GM12891 (cell line): ENCODE measurements at regions not wholly inside any gene's neighbourhood (a gene's known extent, or its start where the extent isn't known, plus 50 kb on each side); places are given as distances from the start of the nearest gene placed in this dataset.
"Not testable (repeated sequence)": the region's sequence is repeated elsewhere in the genome, so short reads cannot be mapped to it uniquely, and the experiment has no call there.

ENCODE experiments used
- DNase-seq: peaks from one replicate; pipeline ENCODE4 v3.0.0; 2011; ENCODE audit warnings: low spot score; ENCODE audit not compliant: insufficient read length
- FAIRE-seq: peaks from 2 replicates; lab custom pipeline; 2011; peaks lifted over from hg19 to GRCh38; lab: Jason Lieb, UNC
- PAX5 ChIP-seq: IDR thresholded peaks from 2 replicates; pipeline ENCODE4 v1.6.1; 2011; ENCODE audit warnings: low read length, moderate library complexity, mild to moderate bottlenecking; ENCODE audit not compliant: insufficient read depth, severe bottlenecking
- POLR2A ChIP-seq: IDR thresholded peaks from 2 replicates; pipeline ENCODE4 v1.6.1; 2011; ENCODE audit warnings: low read depth, low read length, control low read depth
- POLR2AphosphoS5 ChIP-seq: IDR thresholded peaks from 2 replicates; pipeline ENCODE4 v1.6.1; 2011; ENCODE audit warnings: low read depth, low read length, control low read depth
- POU2F2 ChIP-seq: IDR thresholded peaks from 2 replicates; pipeline ENCODE4 v1.6.1; 2011; ENCODE audit warnings: low read depth, mild to moderate bottlenecking, control low read depth, low read length, moderate library complexity
- SPI1 ChIP-seq: IDR thresholded peaks from 2 replicates; pipeline ENCODE4 v1.6.1; 2011; ENCODE audit warnings: low read depth, low read length, control low read depth
- TAF1 ChIP-seq: IDR thresholded peaks from 2 replicates; pipeline ENCODE4 v1.6.1; 2011; ENCODE audit warnings: low read depth, low read length, control low read depth

DNA sequence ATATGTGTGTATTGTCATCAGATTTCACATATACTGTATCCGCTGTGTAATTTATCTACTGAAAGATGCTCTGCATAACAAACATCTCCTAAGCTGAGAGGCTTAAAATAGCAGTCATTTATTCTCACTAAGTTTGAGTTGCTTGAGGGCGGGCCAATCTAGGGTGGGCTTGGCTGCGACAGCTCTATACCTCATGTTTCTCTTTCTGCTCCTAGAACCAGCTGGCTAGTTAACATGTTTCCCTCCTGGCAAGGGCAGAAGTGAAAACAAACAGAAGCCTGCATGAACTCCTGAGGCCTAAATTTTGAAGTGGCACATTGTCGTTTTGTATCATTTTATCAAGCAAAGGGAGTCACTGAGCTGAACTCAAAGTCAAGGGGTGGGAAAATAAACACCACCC lies 585.0 kb upstream of the VRK2 start:
- no peak for FAIRE-seq
- no peak for DNase-seq
- TF ChIP-seq POLR2A (no peak), POLR2AphosphoS5 (no peak), POU2F2 (no peak), SPI1 (no peak), TAF1 (no peak), PAX5 (no peak)

DNA sequence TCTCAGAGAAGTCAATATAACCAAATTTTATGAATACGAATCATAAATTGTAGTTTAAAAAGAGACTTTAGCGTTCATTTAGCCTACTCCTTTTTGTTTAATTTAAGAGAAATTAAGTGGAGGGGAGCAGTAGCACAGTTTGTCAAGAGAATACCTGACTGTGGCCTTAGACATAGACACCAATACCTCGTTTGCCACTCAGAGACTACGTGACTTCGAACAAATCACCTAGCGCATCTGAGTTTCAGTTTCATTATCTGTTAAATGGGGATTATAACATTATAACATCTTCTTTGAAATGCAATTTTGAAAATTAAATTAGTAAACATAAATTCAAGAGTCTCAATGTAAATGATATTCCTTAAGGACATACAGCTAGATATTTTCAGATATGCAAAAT lies 581.5 kb upstream of the VRK2 start:
- FAIRE-seq, result no peak
- TF ChIP-seq SPI1 (no peak), TAF1 (no peak), POLR2A (no peak), PAX5 (no peak), POLR2AphosphoS5 (no peak), POU2F2 (no peak)
- no peak for DNase-seq

DNA sequence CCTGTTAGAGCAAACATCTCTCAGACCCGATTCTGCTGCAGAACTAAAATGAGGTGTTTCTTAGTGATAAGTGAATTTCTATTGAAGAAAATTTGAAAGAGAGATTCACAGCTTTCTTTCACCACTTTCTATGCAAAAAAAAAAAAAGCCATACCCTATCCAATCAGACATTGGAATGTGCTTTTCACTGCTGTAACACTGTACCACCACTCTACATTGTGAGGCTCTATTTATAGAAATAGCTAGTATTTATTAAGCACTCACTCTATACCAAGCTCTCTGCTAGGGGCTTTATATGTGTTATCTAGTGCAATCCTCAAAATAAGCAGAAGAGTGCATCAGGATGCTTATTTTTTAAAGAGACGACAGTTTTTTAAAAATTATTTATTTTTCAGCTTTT lies 580.6 kb upstream of the VRK2 start:
- DNase-seq, result no peak
- no peak for TF ChIP-seq POU2F2
- FAIRE-seq, result no peak

DNA sequence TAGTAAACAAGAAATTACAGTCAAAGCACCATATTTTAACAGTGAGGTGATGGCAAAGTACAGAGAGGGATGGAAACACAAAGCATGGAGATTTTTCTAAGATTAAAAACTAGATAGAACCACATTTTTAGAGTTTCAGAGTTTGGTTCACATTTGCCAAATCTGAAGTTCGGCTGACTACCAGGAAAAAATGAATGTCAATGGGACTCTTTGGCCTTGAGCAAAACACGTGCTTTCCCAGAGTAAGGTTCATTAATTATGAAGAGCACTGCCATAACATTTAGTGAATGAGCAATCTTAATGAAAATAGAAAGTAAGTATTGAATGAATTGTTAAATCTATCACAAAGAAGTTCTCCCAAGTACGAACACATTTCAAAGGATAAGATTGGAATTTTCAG lies 571.2 kb upstream of the VRK2 start:
- FAIRE-seq (no peak), DNase-seq (no peak)
- TF ChIP-seq PAX5 (no peak), TAF1 (no peak), POLR2AphosphoS5 (no peak), SPI1 (no peak), POLR2A (no peak), POU2F2 (no peak)

DNA sequence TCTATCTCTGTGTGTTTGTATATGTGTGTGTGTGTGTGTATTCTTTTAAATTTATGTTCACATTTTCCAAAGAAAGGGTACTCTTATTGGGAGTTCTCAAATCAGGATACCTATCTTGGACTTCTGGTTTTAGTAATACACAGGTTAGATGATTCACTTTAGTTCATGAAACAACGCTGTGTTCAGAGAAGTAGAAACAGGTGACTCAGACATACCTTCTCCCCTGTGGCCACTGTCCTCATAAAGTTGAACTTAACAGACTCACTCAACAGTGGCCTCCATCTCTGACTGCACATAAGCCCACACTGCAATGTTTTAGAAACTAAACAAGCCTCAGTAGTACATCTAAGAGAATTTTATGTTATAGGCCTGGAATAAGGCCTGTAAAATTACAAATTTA lies 566.6 kb upstream of the VRK2 start:
- TF ChIP-seq TAF1, result no peak
- TF ChIP-seq POLR2A, result no peak
- no peak for TF ChIP-seq POLR2AphosphoS5
- TF ChIP-seq PAX5, result no peak
- TF ChIP-seq SPI1, result no peak
- TF ChIP-seq POU2F2, result no peak
- DNase-seq, result no peak
- FAIRE-seq, result no peak

DNA sequence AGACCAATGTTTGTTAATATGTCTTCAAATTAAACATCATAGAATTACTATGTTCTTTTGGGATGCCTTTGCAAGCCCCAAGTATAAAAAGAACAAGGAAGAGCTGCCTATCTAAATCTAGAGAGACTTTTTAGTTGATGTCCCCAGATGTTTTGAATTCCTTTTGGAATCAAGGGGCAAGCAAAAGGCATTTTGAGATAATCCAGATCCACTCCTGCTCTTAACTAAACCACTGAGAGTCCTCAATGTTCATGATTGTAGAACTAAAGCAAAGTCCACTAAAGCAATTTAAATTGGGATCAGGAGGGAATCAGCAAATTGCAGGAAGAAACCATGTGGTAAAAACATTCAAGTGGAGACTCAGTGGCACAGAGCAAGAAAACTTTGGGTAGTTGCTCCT lies 558.5 kb upstream of the VRK2 start:
- FAIRE-seq (no peak), DNase-seq (no peak)
- TF ChIP-seq PAX5, result no peak
- TF ChIP-seq POLR2AphosphoS5, result no peak
- TF ChIP-seq TAF1, result no peak
- no peak for TF ChIP-seq POLR2A

DNA sequence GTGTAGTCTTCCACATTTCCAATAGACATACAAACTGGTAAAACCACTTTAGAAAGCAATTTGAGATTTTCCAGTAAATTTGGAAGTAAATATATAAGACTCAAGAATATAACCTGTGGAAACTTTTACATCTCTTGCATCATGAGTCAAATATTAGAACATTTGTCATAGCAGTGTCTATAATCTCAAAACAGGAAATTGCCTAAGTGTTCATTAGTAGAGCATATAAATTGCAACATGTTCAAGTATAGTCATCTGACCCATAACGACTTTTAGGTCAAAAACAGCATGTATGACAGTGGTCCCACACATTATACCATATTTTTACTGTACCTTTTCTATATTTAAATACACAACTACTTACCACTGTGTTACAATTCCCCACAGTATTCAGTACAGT lies 555.9 kb upstream of the VRK2 start:
- TF ChIP-seq SPI1 (no peak), POLR2AphosphoS5 (no peak), POU2F2 (no peak), TAF1 (no peak), PAX5 (no peak), POLR2A (no peak)
- FAIRE-seq (no peak), DNase-seq (no peak)

DNA sequence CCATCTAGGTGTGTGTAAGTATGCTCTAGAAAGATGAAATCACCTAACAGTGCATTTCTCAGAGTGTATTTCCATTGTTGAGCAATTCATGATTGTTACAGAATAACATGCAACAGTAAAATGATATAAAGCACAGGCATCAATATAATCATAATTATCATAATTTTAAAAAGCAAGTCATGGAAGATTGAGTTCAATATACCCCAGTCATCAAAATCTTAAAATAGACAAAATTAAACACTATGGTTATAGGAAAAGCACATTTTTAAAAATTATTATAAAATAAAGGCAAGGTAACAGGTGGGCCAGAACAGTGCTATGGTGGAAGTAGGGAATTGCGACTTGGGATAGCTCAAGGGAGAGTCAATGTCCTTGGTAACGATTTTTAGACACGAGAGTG lies 555.4 kb upstream of the VRK2 start:
- TF ChIP-seq TAF1, result no peak
- no peak for TF ChIP-seq POLR2A
- TF ChIP-seq SPI1, result no peak
- TF ChIP-seq POLR2AphosphoS5, result no peak
- no peak for TF ChIP-seq POU2F2
- TF ChIP-seq PAX5, result no peak
- DNase-seq (no peak), FAIRE-seq (no peak)

DNA sequence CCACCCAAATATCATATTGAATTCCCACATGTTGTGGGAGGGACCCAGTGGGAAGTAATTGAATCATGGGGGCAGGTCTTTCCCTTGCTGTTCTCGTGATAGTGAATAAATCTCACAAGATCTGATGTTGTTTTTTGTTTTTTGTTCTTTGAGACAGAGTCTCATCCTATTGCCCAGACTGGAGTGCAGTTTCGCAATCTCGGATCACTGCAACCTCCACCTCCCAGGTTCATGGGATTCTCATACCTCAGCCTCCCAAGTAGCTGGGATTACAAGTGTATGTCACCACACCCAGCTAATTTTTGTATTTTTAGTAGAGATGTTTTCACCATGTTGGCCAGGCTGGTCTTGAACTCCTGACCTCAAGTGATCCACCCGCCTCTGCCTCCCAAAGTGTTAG lies 552.6 kb upstream of the VRK2 start:
- DNase-seq, FAIRE-seq: not testable (repeated sequence)

DNA sequence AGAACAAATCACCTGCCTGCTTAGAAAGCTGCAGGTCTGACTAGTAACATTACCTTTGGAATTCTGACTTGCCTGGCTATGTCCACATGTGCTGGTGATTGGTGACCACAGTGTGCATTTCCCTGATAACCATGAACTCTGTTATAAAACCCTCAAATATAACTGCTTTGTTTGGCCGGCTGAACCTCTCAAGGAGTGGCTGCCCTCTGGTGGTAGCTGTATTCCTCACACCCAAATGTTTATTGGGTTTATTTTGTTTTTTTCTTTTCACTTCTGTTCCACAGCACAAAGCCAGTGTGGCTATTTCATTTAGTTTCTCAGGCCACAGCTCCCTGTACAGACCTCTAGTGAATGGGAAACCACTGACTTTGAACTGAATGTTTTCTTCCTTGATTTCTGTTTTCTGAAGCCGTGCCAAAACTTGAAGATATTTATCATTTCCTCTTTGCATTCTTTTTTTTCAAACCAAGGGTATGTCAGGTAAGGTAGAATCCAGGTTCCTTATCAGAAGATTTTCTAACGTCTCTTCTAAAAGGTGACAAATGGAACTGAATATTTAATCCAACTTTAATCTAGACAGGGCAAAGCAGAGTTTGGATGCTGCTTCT lies 549.0 kb upstream of the VRK2 start:
- TF ChIP-seq POU2F2 (no peak), SPI1 (no peak), PAX5 (no peak), POLR2A (no peak), POLR2AphosphoS5 (no peak), TAF1 (no peak)
- DNase-seq (peak; percentile 1), FAIRE-seq (peak; percentile 64)

DNA sequence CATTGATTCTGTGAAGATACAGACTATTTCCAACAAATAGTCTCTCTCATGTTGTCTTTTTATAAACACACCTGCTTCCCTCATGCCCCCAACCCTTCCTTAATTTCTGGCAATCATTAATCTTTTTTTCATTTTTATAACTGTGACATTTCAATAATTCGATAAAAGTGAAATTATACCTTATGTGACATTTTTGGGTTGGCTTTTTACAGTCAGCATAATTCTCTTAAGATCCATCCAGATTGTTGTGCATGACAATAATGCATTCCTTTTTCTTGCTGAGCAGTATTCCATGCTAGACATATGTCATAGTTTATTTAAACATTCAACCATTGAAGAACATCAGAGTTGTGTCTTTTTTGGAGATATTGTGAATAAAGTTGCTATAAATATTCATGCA lies 541.8 kb upstream of the VRK2 start:
- FAIRE-seq, result no peak
- TF ChIP-seq POU2F2 (no peak), PAX5 (no peak), TAF1 (no peak), POLR2AphosphoS5 (no peak)
- DNase-seq, result no peak
